HG02798 (cell line): ENCODE measurements at regions not wholly inside any gene's neighbourhood (a gene's known extent, or its start where the extent isn't known, plus 50 kb on each side); places are given as distances from the start of the nearest gene placed in this dataset.

ENCODE experiments used
- ATAC-seq: cut with Tn5 transposase; IDR thresholded peaks from one replicate; pipeline ENCODE4 v1.9.1; 2021; ENCODE audit warnings: mild to moderate bottlenecking; ENCODE audit not compliant: unreplicated experiment, poor library complexity

DNA sequence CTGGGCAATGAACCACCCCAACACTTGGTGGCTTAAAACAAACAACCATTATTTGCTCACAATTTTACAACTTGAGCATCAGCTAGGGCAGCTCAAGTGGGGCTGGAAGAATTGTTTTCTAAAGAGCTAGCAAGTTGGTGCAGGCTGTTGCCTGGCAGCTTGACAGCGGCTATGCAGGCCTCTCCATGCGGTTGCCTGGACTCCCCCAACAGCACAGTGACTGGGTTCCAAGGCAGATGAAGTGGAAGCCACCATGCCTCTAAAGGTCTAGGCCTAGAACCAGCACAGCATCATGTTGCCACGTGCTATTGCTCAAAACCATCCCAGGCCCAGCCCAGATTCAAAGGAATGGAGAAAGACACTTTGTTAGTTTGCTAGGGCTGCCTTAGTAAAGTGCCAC, 114.8 kb downstream of the BCOR start:
- ATAC-seq, result no peak

DNA sequence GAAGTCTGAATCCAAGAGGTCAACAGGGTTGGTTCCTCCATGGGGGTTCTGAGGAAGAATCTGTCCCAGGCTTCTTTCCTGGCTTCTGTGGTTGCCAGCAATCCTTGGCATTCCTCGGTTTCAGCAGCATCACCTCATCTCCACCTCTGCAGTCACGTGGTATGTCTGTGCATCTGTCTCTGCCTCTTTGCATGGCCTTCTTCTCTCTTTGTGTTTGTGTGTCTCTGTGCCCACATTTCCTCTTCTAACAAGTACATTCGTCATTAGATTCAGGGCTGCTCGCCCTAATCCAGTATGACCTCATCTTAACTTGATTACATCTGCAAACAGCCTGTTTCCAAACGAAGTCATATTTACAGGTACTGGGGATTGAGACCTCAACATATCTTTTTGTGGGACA, 114.0 kb downstream of the BCOR start:
- ATAC-seq, result no peak

- no peak for ATAC-seq
Measured at GRCh38 chrX:39984191-39984956, 113.4 kb downstream of the BCOR start.

- ATAC-seq, result no peak
Measured at GRCh38 chrX:39985071-39985470, 112.7 kb downstream of the BCOR start.

GRCh38 chrX:39985551-39985950, 112.2 kb downstream of the BCOR start:
- no peak for ATAC-seq

DNA sequence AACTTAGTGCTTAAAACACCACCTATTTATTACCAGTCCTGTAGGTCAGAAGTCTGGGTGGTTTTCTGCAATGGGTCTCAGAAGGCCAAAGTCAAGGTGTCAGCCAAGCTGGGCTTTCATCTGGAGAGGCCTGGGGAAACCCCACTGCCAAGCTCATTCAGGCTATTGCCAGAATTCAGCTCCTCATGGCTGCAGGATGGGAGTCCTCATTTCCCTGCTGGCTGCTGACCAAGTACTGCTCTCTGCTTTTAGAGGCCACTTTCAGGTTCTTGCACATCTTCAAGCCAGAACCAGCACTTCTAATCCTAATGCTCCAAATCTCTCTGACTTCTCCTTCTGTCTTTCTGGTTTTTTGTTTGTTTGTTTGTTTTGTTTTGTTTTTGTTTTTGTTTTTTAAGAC, 109.3 kb downstream of the BCOR start:
- no peak for ATAC-seq

GRCh38 chrX:39990388-39990787, 107.4 kb downstream of the BCOR start:
- no peak for ATAC-seq

GRCh38 chrX:39992300-39992699, 105.5 kb downstream of the BCOR start:
- ATAC-seq, result no peak

GRCh38 chrX:39995457-39995856, 102.3 kb downstream of the BCOR start:
- ATAC-seq, result no peak

DNA sequence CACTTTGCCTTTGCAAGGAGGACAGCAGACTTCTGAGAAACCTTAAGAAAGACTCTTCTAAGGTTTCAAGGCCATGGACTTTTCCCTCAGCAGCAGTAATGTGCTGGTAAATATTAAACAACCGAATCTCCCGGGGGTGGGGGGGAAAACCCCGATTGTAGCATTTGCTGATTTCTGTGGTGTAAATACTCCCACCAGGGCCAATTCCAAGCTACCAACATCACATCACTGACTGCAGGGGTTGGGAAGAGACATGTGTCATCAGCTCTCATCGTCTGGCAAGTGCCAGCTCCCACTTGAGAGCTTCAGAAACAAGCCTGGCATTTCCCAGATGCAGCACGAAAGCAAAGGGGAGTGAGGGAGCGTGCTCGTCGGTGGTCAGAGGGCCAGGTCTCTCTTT, 101.2 kb downstream of the BCOR start:
- ATAC-seq, result no peak

DNA sequence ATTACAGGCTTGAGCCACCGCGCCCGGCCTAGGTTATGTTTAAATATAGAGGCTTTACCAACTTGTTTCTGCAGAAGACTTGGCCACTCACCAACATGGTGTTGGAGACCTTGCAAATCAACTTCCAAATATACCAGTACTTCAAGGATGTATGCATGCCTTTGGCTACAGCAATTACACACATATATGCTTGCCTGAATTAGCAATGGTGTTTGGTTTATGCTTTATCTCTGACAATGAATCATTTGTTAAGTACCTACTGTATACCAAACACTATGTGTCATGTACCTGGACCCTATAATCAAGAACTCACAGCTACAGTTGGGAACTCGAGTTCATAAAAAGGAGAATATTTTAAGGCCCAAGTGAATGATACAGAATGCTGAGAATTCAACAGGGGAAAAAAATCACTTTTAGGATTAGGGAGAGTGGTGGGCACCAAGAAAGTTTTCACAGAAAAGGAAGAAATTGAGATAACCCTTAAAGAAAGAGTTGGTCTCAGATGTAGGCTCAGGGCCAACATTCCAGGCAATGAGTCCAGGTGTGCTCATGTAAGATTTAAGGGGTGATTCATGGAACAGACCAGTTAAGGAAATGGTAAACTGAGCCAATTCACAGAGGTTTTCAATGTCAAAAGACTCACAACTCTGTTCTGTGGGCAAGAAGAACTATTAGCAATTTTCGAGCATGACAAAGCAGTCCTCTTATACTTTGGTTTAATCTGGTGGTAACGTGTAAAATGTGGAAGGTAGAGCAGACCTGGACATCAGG, 98.9 kb downstream of the BCOR start:
- ATAC-seq, result no peak
